Lung microvascular endothelial cell (primary cell): ENCODE measurements at regions not wholly inside any gene's neighbourhood (a gene's known extent, or its start where the extent isn't known, plus 50 kb on each side); places are given as distances from the start of the nearest gene placed in this dataset.
A peak's percentile ranks its signal among the peaks of the same experiment; 100 is the strongest.
"Not testable (repeated sequence)": the region's sequence is repeated elsewhere in the genome, so short reads cannot be mapped to it uniquely, and the experiment has no call there.

Experiments used
- DNase-seq, 2 donors: peaks; one replicate each; pipeline versions ENCODE4 v3.0.0 to v3.0.0-alpha.2; 2010; ENCODE audit warnings: low read depth in 2 of 2

DNA sequence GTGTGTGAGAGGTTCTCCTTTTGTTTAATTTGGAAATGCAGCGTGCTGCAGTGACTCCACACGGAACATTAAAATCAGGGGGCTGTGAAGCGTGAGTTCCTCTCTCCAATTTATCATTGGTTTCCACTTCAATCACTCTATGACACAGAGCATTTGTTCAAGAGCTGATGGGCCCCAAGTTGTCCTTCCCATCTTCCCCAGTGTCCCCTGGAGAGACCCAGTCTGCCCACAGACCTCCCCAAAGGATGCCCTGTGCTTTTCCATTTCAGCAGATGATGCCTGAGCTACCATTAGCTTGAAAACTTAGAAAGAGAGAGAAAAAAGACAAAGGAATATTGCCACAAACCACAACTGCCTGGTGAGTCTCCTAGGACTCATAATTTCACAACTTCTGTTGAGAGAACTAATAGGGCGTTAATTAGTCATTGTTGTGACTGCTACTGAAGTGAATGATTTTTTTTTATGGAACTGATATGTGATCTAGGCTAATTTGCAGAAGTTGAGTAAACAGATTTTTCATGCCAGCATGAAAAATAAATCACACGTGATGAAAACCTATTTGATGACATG lies 772.7 kb downstream of the SEMA5A start:
- DNase-seq = no peak

DNA sequence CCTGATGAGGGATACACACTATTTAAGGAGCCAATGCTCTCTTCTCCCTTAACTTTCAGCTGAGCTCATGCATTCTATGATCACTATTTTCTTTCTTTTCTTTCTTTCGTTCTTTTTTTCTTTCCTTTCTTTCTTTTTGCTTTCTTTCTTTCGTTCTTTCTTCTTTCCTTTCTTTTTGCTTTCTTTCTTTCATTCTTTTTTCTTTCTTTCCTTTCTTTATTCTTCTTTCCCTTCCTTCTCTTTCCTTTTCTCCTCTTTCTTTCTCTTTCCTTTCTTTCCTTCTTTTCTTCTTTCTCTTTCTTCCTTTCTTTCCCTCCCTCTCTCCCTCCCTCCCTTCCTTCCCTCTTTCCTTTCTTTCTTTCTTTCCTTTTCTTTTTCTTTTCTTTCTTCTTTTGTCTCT lies 761.2 kb downstream of the SEMA5A start:
- no peak for DNase-seq

DNA sequence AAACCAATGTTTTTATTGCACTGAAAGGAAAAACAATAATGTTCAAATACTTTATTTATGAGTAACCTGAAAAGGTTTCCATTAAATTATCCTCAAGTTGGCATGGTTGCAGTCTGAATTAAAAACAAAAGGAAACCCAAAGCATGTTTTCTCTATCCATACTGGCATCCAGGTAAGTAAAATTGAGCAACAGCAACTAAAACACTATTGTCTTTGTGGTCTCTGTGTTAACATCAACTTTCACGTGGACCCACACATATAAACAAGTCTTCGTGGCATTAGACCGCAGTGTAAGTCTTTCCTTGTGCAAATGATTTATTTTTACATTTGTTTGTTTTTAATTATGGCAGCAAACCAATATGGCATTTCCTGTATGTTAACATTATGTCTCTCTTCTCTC lies 757.6 kb downstream of the SEMA5A start:
- DNase-seq = no peak

DNA sequence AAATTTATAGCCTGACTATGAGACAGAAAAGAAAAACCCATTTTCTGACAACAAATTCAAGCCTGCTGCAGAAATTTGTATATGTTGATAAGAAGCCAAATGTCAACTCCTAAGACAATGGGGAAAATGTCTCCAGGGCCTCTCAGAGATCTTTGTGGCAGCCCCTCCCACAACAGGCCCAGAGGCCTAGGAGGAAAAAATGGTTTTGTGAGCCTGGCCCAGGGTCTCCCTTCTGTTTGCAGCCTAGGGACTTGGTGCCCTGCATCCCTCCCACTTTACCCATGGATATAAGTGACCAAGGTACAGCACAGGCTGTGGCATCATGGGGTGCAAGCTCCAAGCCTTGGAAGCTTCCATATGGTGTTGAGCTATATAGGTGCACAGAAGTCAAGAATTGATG lies 740.2 kb downstream of the SEMA5A start:
- no peak for DNase-seq

GRCh38 chr5:8807636-8808035 lies 738.2 kb downstream of the SEMA5A start:
- no peak for DNase-seq

DNA sequence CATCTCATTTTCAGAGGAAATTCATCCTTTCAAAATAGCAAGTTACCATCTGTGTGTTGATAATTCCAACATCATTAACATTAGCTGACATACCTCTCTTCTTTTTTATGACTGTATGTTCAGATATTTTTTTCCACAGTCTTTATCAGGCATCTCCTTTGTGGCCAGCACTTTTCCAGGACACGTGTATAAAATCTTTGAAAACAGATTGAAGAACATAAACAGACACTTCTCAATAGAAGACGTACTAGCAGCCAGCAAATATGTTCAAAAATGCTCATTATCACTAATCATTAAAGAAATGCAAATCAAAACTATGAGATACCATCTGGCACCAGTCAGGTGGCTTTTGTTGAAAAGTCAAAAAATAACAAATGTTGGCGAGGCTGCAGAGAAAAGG lies 734.3 kb downstream of the SEMA5A start:
- no peak for DNase-seq

- peak in 1 of 2 donors; percentile 28 for DNase-seq
Measured at GRCh38 chr5:8813180-8813579, 732.7 kb downstream of the SEMA5A start.

DNA sequence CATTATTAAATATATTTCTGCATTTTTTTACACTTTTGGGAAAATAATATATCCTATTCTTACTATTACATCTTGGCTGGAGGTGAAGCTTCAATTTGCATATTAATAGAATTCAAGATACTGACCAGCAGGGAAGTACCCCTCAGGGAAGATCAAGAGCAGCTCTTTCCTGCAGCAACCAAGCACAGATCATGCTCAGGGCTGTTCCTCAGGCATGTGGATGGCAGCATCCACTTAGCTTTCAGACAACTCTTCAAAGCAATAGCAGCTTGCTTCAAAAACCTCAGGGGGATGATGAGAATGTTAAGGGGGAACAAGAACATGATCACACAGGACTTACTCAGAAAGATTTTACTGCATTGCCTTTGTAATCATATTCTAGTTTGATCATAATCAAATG lies 731.8 kb downstream of the SEMA5A start:
- DNase-seq = no peak

DNA sequence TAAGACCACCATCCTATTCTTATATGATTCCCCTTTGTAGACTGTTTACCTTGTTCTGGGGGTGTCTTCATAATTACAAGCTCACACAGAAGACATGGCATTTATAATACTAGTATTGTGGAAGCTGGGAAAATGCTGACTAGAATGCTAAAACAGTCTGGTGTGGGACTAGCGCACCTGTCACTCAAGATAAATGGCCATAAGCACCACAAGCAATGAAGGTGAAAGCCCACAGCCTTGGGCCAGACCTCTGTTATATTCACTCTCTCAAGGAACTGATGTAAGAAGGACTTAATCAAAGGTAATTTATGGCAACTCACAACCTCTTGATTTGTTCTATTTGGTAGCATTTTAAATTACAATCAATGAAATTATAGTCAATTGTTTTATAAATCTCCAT lies 721.5 kb downstream of the SEMA5A start:
- DNase-seq = no peak

DNA sequence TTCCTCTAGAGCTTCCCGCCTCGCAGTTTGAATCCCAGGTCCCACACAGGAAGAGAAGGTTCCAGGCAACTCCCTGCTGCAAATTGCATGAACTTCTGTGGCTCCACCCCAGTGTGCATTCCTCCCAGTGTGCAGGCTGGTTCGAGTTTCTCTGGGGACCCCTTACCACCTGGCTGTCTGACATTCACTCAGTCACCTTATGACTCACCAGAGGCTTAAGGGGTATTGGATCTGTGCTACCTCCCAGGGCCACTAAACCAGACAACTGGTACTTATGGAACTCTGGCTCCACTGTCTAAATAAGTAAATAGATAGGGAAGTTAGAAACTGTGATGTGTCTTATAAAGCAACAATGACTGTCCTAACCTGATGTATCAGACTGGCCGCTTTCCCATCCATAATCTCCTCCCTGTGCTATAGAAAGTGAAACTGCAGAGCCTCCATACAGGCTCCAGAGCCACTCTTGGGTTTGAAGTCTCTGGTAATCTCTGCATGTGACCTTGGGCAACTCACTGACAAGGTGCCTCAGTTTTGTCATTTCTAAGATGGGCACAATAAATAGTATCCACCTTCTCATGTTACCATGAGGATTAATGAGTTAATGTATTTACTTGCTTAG lies 720.6 kb downstream of the SEMA5A start:
- peak in 1 of 2 donors; percentile 16 for DNase-seq

DNA sequence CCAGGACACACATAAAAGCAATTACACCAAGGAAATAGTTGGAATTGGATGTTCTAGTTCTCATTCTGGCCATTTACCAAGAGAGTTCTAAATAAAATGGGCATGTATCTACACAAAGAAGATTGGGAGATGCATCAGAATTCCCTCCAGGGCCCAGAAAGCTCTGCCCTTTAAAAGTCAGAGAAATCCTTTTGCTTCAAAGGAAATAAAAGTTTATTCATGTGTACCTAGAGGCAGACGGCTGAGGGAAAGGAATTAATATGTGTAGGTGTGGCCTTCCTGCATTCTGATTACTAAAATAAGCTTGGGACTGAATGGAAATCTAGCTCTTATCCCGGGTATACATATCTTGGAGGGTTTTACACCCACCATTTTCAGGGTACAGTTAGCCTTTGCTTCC lies 719.4 kb downstream of the SEMA5A start:
- DNase-seq = no peak

- peak in 1 of 2 donors; percentile 19 for DNase-seq
Measured at GRCh38 chr5:8827696-8828095, 718.2 kb downstream of the SEMA5A start.

GRCh38 chr5:8828596-8829322 lies 717.1 kb downstream of the SEMA5A start:
- peak in 1 of 2 donors; percentile 38 for DNase-seq

DNA sequence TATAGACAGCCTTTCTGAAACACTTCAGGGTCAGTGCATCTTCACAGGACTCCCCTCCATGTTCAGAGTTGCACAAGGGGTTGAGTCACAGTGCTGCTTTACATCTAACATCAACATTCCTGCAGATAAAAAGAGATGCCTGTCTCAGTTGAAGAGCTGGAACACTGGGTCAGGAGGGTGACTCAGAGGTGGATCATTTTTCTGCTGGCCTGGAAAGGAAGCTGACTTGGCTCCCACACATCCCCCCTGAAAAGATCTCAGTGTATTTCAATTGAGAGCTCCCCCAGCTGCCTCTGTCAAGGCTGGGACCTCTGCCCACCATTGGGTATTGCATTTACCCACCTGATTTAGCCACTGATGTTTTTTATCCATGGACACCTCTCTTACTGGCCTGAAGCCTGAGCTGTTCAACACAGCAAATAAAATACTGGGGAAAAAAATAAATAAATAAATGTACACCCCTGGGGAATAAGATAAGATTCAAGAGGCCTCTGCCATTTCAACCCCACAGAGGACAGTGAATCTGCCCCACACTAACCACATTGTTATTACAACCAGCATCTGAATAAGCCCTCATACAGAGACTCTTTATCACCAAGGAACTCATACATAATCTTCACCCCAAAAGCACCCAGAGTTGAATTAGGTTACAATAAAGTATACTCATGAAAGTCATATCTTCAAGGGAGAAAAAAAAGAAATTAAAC lies 716.4 kb downstream of the SEMA5A start:
- peak; percentile 67 to 98 for DNase-seq

- peak in 1 of 2 donors; percentile 20 for DNase-seq
Measured at GRCh38 chr5:8831251-8831650, 714.6 kb downstream of the SEMA5A start.

GRCh38 chr5:8831854-8832253 lies 714.0 kb downstream of the SEMA5A start:
- no peak for DNase-seq

- DNase-seq = no peak
Measured at GRCh38 chr5:8839361-8840055, 706.4 kb downstream of the SEMA5A start.

DNA sequence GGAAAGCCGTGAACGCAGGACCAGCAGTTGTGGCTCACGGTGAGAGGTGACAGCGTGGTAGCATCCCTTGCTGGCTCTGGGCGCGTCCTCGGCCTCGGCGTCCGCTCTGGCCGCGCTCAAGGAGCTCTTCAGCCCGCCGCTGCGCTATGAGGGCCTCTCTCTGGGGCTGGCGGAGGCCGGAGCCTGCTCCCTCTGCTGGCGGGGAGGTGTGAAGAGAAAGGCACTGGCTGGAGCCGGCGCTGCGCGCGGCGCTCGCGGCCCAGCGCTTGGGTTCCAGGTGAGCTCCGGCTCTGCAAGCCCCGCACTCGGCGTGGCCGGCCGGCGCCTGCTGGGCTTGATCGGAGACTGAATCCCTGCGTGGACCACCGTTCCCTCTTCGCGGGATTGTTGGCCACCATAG lies 705.6 kb downstream of the SEMA5A start:
- DNase-seq = no peak

DNA sequence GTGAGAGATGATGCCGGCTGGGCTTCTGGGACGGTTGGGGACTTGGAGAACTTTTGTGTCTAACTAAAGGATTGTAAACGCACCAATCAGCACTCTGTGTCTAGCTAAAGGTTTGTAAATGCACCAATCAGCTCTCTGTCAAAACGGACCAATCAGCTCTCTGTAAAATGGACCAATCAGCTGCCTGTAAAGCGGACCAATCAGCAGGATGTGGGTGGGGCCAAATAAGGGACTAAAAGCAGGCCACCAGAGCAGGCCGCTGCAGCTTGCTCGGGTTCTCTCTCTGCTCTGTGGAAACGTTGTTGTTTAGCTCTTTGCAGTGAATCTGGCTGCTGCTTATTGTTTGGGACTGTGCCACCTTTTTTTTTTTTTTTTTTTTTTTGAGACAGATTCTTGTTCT lies 705.1 kb downstream of the SEMA5A start:
- not testable (repeated sequence) for DNase-seq

- DNase-seq = peak; percentile 27 to 39
Measured at GRCh38 chr5:8842971-8843551, 702.8 kb downstream of the SEMA5A start.

DNA sequence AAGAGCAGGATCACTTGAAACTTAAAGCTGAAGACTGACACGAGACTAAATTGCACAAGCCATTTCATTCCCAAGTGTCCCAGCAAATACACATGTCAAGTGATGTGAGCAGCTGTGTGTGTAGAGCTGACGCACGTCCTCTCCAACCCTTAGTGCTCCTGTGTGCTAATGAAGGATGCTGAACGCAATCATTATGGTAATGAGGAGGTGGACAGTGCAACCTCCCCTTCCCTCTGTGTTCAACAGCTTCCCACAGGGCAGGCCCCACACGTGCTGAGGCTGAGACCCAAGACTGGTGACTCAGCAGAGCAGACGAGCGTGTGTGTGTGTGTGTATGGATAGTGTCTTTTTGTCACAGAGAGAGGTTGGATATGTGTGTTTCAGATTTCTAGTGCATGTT lies 702.1 kb downstream of the SEMA5A start:
- DNase-seq = peak in 1 of 2 donors; percentile 54
